Upper lobe of right lung (tissue), 1 donor: ENCODE measurements at regions not wholly inside any gene's neighbourhood (a gene's known extent, or its start where the extent isn't known, plus 50 kb on each side); places are given as distances from the start of the nearest gene placed in this dataset.

Source experiments
- ATAC-seq: fragments of 200-7000 bp; cut with Tn5 transposase; one replicate; pipeline ENCODE4 v1.9.1; 2020; ENCODE audit warnings: mild to moderate bottlenecking, moderate library complexity
- DNase-seq: peaks from one replicate; pipeline ENCODE4 v3.0.0-alpha.2; 2020
- H3K27ac ChIP-seq: fragments of 200-600 bp; one replicate; pipeline ENCODE4 v1.8.0; 2022
- H3K27me3 ChIP-seq: fragments of 200-600 bp; one replicate; pipeline ENCODE4 v1.8.0; 2022; ENCODE audit warnings: mild to moderate bottlenecking
- H3K36me3 ChIP-seq: fragments of 200-600 bp; one replicate; pipeline ENCODE4 v1.8.0; 2022
- H3K4me1 ChIP-seq: fragments of 200-600 bp; one replicate; pipeline ENCODE4 v1.8.0; 2022
- H3K4me3 ChIP-seq: fragments of 200-600 bp; one replicate; pipeline ENCODE4 v1.8.0; 2022; ENCODE audit warnings: mild to moderate bottlenecking
- H3K9me3 ChIP-seq: fragments of 200-600 bp; one replicate; pipeline ENCODE4 v1.8.0; 2022
- CTCF ChIP-seq: fragments of 200-600 bp; IDR thresholded peaks from one replicate; pipeline ENCODE4 v1.8.0; 2022; ENCODE audit warnings: antibody characterized with exemption
- intact Hi-C: fragments of 100-400 bp; cut with DNase I; formaldehyde crosslinking; loops from one replicate; pipeline ENCODE4 v1.11.0; 2022
- donor health status: DM: no; HTN: yes; CAD: no; lungs with severe emphysema.

GRCh38 chr5:91950328-91950727 lies 567.2 kb upstream of the ARRDC3 start:
- H3K4me1 ChIP-seq: no peaks in the 10 kb centered on the region
- ATAC-seq (no peak), DNase-seq (no peak)
- H3K27ac ChIP-seq: no peak overlapping the region
- H3K36me3 ChIP-seq: no peaks in the 10 kb centered on the region
- intact Hi-C loops: no loop called here
- TF ChIP-seq CTCF: no peak
- no peaks in the 10 kb centered on the region for H3K27me3 ChIP-seq
- H3K4me3 ChIP-seq: no peak overlapping the region
- no peaks in the 10 kb centered on the region for H3K9me3 ChIP-seq

DNA sequence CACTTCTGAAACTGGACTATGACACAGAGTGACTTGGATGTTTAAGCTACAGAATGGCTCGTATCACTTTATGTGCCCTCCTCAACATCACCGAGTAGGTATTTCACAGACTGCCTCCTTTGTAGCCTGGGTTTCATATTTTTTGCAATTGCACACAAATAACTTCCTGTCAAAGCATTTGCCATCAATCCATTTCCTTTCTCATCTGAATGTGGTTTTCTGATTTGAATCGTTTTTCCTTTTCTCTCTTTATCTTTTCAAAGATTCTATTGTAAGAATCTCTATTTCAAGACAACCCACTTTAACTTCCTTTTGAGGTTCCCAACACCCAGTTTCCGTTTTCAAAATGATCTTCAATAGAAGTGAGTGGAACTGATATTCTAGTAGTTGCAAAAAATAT lies 563.8 kb upstream of the ARRDC3 start:
- no peak overlapping the region for H3K4me3 ChIP-seq
- intact Hi-C loops: no loop called here
- H3K36me3 ChIP-seq: no peaks in the 10 kb centered on the region
- DNase-seq (no peak), ATAC-seq (no peak)
- no peaks in the 10 kb centered on the region for H3K9me3 ChIP-seq
- no peak overlapping the region for H3K27ac ChIP-seq
- no peak for TF ChIP-seq CTCF
- H3K4me1 ChIP-seq: no peaks in the 10 kb centered on the region
- H3K27me3 ChIP-seq: no peaks in the 10 kb centered on the region

DNA sequence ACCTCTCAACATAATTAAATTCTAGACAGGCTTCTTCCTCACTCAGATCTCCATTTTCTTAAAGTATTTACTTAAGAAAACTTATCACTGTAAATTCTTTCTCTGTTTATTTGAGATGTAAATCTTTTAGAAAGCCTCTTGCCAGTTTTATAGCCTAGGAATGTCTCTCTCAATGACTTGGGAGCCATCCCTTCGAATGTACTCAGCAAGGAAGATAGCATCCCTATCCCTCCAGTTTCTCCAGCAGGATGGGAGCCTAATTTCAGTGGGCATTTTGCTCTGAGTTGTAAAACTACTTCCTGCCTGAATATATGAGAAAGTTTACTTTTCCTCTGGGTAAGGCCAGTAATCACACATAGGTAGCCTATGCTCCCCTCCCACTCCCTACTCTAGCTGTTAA lies 558.5 kb upstream of the ARRDC3 start:
- Histone ChIP-seq H3K4me3 (no peak overlapping the region), H3K36me3 (no peaks in the 10 kb centered on the region), H3K27me3 (no peaks in the 10 kb centered on the region), H3K4me1 (no peaks in the 10 kb centered on the region), H3K27ac (no peak overlapping the region), H3K9me3 (no peaks in the 10 kb centered on the region)
- intact Hi-C loops: no loop called here
- TF ChIP-seq CTCF: no peak
- DNase-seq: no peak
- no peak for ATAC-seq

- no peaks in the 10 kb centered on the region for H3K4me1 ChIP-seq
- no peak for TF ChIP-seq CTCF
- no peak overlapping the region for H3K27ac ChIP-seq
- H3K27me3 ChIP-seq: no peaks in the 10 kb centered on the region
- DNase-seq: no peak
- intact Hi-C loops: no loop called here
- no peaks in the 10 kb centered on the region for H3K9me3 ChIP-seq
- H3K4me3 ChIP-seq: no peak overlapping the region
- no peaks in the 10 kb centered on the region for H3K36me3 ChIP-seq
- ATAC-seq: no peak
Observed at GRCh38 chr5:91938441-91938840, 555.3 kb upstream of the ARRDC3 start.

DNA sequence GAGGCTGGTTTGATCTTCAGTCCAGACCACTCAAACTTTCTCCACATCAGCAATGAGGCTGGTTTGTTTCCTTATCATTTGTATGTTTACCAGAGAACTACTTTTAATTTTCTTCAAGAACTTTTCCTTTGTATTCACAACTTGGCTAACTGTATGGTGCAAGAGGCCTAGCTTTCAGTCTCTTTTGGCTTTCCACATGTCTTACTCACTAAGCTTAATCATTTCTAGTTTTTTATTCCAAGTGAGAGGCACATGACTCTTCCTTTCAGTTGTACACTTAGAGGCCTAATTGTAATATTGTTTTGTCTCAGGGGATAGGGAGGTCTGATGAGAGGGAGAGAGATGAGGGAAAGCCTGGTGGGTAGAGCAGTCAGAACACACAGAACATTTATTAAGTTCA lies 554.0 kb upstream of the ARRDC3 start:
- no peaks in the 10 kb centered on the region for H3K4me1 ChIP-seq
- no peaks in the 10 kb centered on the region for H3K36me3 ChIP-seq
- no peaks in the 10 kb centered on the region for H3K9me3 ChIP-seq
- no peak for ATAC-seq
- H3K4me3 ChIP-seq: no peak overlapping the region
- TF ChIP-seq CTCF: no peak
- H3K27me3 ChIP-seq: no peaks in the 10 kb centered on the region
- intact Hi-C loops: no loop called here
- H3K27ac ChIP-seq: no peak overlapping the region
- DNase-seq: no peak

DNA sequence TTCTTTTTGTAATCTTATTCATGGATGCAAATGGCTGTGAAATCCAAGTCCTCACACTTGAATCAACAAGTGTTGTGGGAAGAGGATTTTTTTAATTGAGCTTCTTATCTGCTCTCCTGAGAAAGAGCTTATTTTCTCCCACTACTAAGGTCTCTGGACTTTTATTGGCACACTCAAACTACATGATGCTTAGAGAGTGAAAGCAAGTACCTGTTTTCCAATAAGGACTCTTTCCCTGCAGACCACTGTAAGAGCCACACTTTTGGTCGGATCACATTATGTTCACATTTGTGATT lies 546.4 kb upstream of the ARRDC3 start:
- H3K27ac ChIP-seq: no peak overlapping the region
- DNase-seq (no peak), ATAC-seq (no peak)
- no peaks in the 10 kb centered on the region for H3K9me3 ChIP-seq
- no peaks in the 10 kb centered on the region for H3K27me3 ChIP-seq
- no peak for TF ChIP-seq CTCF
- H3K4me1 ChIP-seq: no peaks in the 10 kb centered on the region
- no peaks in the 10 kb centered on the region for H3K36me3 ChIP-seq
- intact Hi-C loops: no loop called here
- no peak overlapping the region for H3K4me3 ChIP-seq
